Prostate gland (tissue), 2 donors: ENCODE measurements at regions not wholly inside any gene's neighbourhood (a gene's known extent, or its start where the extent isn't known, plus 50 kb on each side); places are given as distances from the start of the nearest gene placed in this dataset.

Experiments
- POLR2A ChIP-seq: fragments of 450-650 bp; IDR thresholded peaks from one replicate; pipeline ENCODE4 v1.6.1; 2016; ENCODE audit warnings: antibody characterized with exemption, mild to moderate bottlenecking
- TF ChIP-seq, protein P1 (sequence below), 4 experiments: fragments of 200-600 bp in 2 of 4; fragments of 450-650 bp in 2 of 4; sonication (generic) in 2 of 4; IDR thresholded peaks; 1 replicate in 3 of 4; 2 replicates in 1 of 4; pipeline ENCODE4 v1.5.1; 2016 to 2019; ENCODE audit warnings: antibody characterized with exemption in 4 of 4, mild to moderate bottlenecking in 2 of 4, moderate library complexity in 2 of 4

DNA sequence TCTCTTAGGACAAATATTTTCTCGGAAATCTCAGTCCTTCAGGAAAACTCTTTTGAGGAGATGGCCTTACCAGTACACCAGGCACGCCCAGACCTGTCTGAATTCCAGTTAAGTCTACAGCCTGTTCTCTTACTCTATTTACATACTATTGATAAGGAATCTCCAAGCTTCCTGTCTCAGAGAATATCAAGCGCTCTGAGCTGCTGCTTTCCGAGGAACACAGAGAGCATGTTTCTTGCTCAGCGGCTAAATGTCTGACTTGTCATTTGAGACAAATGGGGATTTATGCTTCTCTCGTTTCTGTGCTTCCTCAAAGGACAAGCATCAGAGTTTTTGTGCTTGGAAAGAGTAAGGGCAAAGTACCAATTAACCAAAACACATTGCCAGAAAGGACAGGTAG lies 112.4 kb upstream of the CCDC54 start:
- TF ChIP-seq, protein P1, sequence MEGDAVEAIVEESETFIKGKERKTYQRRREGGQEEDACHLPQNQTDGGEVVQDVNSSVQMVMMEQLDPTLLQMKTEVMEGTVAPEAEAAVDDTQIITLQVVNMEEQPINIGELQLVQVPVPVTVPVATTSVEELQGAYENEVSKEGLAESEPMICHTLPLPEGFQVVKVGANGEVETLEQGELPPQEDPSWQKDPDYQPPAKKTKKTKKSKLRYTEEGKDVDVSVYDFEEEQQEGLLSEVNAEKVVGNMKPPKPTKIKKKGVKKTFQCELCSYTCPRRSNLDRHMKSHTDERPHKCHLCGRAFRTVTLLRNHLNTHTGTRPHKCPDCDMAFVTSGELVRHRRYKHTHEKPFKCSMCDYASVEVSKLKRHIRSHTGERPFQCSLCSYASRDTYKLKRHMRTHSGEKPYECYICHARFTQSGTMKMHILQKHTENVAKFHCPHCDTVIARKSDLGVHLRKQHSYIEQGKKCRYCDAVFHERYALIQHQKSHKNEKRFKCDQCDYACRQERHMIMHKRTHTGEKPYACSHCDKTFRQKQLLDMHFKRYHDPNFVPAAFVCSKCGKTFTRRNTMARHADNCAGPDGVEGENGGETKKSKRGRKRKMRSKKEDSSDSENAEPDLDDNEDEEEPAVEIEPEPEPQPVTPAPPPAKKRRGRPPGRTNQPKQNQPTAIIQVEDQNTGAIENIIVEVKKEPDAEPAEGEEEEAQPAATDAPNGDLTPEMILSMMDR (IDR thresholded peaks at IDR 0.05) = no peak
- TF ChIP-seq POLR2A = no peak
